NCI-H526 (cell line): ENCODE measurements at regions not wholly inside any gene's neighbourhood (a gene's known extent, or its start where the extent isn't known, plus 50 kb on each side); places are given as distances from the start of the nearest gene placed in this dataset.

Experiments
- DNase-seq, 2 experiments: peaks; one replicate each; lab custom pipeline; 2025; lab: John Stamatoyannopoulos, UW

DNA sequence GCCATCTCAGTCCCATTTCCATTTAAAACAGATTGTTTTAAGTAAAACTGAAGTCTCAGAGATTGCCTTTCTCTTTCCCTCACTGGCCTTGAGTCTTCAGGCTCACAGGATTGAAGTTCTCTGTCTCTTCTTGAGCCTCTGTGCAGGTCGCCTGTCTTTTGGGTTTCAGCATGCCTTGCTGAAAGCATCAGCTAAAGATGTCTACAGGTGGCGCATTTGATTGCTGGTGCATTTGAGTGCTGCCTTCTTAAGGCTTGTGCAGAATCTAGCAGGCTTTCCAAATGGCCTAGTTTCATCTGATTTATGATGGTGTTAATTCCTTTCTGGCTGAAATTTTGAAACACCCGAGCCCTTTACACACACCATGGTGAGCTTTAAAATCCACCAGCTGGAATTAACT, 1062.2 kb upstream of the FBXO33 start:
- DNase-seq = no peak

DNA sequence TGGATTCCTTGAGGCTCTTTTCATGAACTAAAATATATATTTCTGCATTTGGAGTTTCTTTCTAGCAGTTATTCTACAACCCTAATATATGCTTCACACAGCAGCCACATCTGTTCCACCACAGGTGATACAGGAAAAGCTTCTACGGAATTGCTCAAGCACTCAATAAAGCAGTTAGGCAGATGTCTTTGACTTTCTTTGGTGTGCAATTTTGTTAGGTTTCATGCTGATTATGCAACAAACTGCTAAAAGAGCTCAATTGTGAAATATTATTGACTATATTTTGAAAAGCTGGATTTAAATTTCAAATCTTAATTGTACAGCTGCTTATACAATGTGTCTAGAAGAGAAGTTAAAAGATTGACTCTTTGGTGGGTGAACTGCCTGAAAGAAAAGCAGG, 1055.6 kb upstream of the FBXO33 start:
- no peak for DNase-seq

DNA sequence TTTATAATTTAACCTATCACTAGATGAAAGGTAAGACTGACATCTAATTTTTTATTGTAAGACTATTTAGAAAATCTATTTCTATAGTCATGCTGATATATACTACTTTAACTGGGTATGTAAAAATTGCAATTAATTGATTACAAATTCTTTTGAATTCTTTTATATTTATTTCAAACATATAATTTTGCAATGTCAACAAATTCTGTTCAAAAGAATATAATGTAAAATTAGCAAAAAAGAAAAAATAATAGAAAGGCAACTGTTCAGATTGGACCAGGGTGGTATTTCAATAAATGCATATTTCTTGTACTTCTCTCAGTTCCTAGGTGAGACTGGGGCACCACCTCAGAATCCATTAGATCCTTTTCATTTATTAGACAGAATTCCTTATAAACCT, 1053.5 kb upstream of the FBXO33 start:
- DNase-seq = no peak

- DNase-seq = no peak
Measured at GRCh38 chr14:40476005-40476404, 1043.8 kb upstream of the FBXO33 start.

GRCh38 chr14:40467969-40468368, 1035.7 kb upstream of the FBXO33 start:
- DNase-seq = no peak

DNA sequence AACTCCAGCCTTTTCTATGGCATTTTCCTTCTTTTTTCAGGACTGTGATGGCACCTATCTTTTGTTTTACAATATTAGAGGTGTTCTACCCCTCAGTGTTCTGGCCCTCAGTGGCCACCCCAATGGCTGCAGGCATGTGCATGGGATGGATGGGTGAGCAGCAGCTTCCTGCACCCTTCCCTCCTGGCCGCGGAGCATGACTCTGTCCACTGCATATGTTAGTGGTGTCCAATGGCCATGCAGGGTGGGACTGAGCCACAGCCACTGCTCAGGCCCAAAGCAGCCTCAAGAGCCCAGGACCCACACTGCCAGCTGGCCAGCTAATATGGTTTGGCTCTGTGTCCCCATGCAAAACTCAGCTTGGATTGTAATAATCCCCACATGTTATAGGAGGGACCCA, 1032.3 kb upstream of the FBXO33 start:
- no peak for DNase-seq

GRCh38 chr14:40463886-40464285, 1031.7 kb upstream of the FBXO33 start:
- no peak for DNase-seq

DNA sequence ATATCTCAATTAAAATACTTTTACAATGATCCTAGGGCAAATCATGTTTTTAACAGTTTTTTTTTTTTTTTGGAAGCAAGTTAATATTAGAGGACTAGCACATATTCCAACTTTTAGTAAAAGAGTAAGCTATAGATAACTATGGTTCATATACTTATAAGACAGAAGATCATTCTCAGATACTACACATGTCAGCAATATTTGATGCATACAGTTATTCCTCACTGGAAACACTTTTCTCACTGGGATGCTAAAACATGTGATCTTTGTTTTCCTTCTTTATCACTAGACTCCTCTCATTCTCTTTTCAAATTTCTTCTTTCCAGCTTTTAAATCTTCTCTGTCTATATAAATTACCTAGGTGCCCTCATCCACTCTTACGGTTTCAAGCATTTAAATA, 1020.4 kb upstream of the FBXO33 start:
- DNase-seq = no peak

DNA sequence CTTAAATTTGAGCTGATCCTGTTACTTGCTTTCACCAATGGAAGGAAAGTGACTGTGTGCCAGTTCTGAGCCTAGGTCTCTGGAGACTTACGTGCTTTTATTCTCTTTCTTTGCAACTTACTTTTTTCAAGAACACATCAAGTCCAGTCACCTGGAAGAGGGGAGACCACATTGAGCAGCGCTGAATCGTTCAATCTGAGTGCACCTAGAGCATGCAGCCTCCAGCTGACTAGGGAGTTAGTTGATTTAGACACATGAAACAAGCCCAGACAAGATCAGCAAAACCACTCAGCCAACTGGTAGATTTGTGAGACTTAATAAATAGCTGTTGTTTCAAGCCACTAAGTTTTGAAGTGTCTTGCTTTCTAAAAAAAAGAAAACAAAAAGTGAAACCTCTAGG, 1014.8 kb upstream of the FBXO33 start:
- no peak for DNase-seq

GRCh38 chr14:40445020-40445419, 1012.8 kb upstream of the FBXO33 start:
- no peak for DNase-seq

DNA sequence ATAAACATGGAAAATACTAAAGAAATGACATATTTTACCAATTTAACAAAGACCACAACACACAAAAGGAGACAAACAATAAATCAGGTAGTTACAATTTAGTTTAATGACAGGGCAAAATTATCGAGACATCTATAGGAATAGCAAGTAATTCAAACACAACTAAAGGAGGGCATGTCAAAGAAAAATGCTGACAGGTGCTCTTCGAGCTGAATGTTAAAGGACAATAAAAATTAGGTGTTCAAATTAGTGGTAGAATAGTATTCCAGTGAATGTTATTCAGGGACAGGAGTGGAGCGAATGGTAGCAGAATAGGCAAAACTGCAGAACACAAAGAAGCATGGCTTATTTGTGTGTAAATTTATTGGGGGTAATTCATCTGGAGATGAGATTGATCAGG, 1004.3 kb upstream of the FBXO33 start:
- DNase-seq = no peak

GRCh38 chr14:40417777-40418401, 985.7 kb upstream of the FBXO33 start:
- peak; percentile 55 to 81 for DNase-seq

GRCh38 chr14:40416565-40416964, 984.3 kb upstream of the FBXO33 start:
- DNase-seq = no peak

DNA sequence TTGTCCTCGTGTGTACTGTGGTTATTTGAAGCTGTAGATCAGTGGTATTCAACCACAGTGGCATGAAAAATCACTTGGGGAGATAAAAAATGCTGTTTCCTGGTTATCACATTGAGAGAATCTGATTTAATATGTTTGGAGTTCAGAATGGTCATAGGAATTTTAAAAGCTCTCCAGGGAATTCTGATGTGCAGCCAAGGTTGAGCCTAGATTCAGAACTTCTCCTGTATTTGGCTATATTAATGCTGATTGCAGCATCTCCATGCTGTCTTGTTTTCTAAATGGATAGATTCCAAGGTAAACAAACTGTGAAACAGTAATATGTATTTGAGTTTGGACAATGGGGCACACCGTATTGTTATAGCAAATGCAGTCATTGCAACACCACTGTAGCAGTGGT, 982.2 kb upstream of the FBXO33 start:
- no peak for DNase-seq

DNA sequence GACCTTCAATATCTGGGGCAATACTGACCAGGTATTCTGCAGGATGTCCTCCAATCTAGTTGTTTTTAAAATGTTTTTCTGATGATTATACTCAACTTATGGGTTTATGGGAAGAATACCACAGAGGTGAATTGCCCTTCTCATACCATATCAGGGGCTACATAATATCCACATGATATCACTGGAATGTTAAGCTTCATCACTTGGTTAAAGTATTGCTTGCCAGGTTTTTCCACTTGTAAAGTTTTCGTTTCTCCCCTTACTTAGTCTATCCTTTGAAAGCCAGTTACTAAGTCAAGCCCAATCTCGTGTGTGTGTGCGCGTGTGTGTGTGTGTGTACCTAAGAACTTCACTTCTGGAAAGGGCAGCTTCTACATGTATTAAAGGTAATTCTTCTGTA, 980.9 kb upstream of the FBXO33 start:
- no peak for DNase-seq

DNA sequence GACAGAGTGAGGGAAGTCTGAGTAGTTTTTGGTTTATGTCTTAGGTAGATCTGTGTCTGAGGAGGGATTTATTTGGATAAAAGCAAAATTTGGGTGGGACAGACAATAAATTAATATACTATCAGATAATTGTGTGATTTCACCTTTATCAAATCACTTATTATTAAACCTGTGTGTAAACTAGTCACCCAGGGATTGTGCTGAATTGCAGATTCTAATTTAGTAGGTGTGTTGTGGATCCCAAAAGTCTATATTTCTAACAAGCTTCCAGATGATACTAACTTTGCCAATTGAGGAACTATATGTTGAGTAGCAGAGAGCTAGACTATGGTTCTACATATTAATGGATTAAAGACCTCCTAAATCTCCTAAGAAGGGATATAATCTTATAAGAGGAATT, 978.5 kb upstream of the FBXO33 start:
- DNase-seq = no peak

- no peak for DNase-seq
Measured at GRCh38 chr14:40402957-40403356, 970.7 kb upstream of the FBXO33 start.

DNA sequence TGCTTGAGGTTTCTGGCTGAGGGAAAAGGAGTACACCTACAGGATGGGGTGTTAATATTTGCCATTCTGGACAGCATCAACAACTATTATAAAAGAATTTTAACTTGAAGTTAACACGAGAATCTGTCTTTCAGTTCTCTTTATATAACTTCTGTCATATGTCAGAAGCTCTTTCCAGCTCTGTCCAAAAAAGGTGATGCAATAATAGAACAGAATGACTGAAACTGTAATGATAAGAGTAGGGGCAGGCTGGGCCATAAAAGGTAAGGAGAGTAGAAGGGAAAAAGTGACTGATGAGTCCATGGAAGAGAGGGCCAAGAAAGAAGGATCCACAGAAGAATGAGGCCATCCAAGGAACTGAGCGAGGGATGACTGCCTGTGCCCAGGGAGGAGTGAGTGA, 966.7 kb upstream of the FBXO33 start:
- no peak for DNase-seq

DNA sequence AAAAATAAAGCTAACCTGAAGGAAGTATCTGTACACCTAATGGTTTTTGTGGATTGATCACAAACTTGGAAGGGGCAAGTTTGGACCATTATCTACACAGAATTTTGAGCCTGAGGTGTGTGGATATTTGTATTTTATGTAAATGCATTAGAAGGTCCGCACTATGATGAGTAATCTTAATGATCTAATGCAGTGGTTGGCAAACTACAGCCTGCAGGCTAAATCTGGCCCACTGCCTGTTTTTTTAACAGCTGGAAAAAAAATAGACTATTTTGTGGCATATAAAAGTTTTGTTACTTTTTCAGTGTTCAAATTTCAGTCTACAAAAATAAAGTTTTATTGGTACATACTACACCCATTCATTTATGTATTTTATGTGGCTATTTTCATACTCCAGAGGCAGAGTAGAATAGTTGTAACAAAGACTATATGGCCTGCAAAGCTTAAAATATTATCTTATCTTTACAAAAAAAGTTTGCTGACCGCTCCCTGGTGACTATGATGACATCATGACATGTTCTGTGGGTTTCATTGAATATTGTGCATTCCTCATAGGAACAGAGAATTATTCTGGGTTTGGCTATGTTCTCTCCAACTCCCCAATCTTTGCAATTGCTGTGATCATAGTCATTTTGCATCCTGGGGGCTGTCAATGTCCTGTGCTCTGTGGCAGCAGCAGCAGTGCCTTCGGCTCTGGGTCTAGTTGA, 962.6 kb upstream of the FBXO33 start:
- DNase-seq = no peak

GRCh38 chr14:40393143-40393542, 960.9 kb upstream of the FBXO33 start:
- no peak for DNase-seq

- DNase-seq = no peak
Measured at GRCh38 chr14:40386433-40386832, 954.2 kb upstream of the FBXO33 start.

GRCh38 chr14:40374221-40374620, 942.0 kb upstream of the FBXO33 start:
- DNase-seq = no peak

GRCh38 chr14:40371011-40371410, 938.8 kb upstream of the FBXO33 start:
- DNase-seq = no peak

DNA sequence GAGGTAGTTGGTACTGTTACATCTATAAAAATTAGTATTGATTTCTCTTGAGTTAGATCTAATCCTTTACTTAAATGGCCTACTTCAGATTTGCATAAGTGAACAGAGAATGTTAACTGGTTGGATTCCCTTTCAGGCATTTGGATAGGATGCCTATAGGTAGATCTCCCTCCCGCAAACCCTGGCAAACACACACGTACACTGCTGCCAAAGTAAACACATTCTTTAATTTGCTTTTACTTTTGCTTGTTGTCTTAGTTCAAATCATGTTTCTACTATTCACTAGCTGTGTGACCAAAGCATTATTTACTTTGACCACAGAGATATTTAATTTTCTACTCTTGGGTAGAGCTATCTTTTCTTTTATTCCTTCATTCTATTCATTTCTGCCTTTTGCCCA, 936.1 kb upstream of the FBXO33 start:
- DNase-seq = no peak
